ENCODE measurements at regions not wholly inside any gene's neighbourhood (a gene's known extent, or its start where the extent isn't known, plus 50 kb on each side); places are given as distances from the start of the nearest gene placed in this dataset.

GRCh38 chr3:148534089-148534988 lies 163.4 kb upstream of the AGTR1 start:
- WGBS (ENCODE audit: insufficient coverage, insufficient replicate concordance, low lambda C conversion rate, missing lambda C conversion rate), result 23% methylated on average over 5 of the region's 5 CpGs
- Histone ChIP-seq H3K9ac (ENCODE audit: control insufficient read depth, insufficient read depth, low read length) (no peak overlapping the region), H3K36me3 (ENCODE audit: control insufficient read depth in 2 of 2, insufficient read depth in 2 of 2, low read length in 1 of 2) (no peaks in the 10 kb centered on the region), H3K4me1 (ENCODE audit: control insufficient read depth, insufficient read depth, low read length) (no peaks in the 10 kb centered on the region), H3K9me3 (replicated peaks; ENCODE audit: control insufficient read depth, insufficient read depth, low read length) (no peaks in the 10 kb centered on the region), H3K4me2 (ENCODE audit: control insufficient read depth, insufficient read depth) (no peak overlapping the region), H4K20me1 (ENCODE audit: control insufficient read depth, insufficient read depth) (no peaks in the 10 kb centered on the region), H2AFZ (ENCODE audit: control insufficient read depth, low read depth, low read length) (no peak overlapping the region), H3K27ac (ENCODE audit: control insufficient read depth, insufficient read depth) (no peak overlapping the region), H3K27me3 (replicated peaks in 1 of 2; ENCODE audit: control insufficient read depth in 2 of 2, insufficient read depth in 2 of 2, low read length in 1 of 2) (no peaks in the 10 kb centered on the region), H3K79me2 (ENCODE audit: control insufficient read depth, insufficient read depth, low read length) (no peaks in the 10 kb centered on the region), H3K4me3 (no peak overlapping the region)
- ChIA-PET POLR2A (no interaction called here), CTCF (no interaction called here), SMC1A (ENCODE audit: uncharacterized antibody, unreplicated experiment) (no interaction called here), RAD21 (ENCODE audit: unreplicated experiment) (no interaction called here)
- intact Hi-C loops (cut with micrococcal nuclease; ENCODE audit: unreplicated experiment), result no loop called here
- no peak for FAIRE-seq
- no peak for ATAC-seq
- in situ Hi-C loops (cut with MboI), result no loop called here
- no TSS peak for BruUV-seq (replicated peaks)
- no peak for DNase-seq (ENCODE audit: low read depth, low spot score)
- TF ChIP-seq YY1 (IDR thresholded peaks at IDR 0.05; ENCODE audit: low read depth, low read length) (no peak), GABPA (IDR thresholded peaks at IDR 0.05; ENCODE audit: low read depth) (no peak), E2F8 (IDR thresholded peaks at IDR 0.05; ENCODE audit: low read depth, partially characterized antibody) (no peak), KDM1A (IDR thresholded peaks at IDR 0.05; ENCODE audit: borderline replicate concordance) (no peak), MYB (IDR thresholded peaks at IDR 0.05; ENCODE audit: borderline replicate concordance, low read depth, low read length) (no peak), TCF3 (IDR thresholded peaks at IDR 0.05; ENCODE audit: borderline replicate concordance, insufficient read depth, low read depth, low read length) (no peak), HCFC1 (IDR thresholded peaks at IDR 0.05; ENCODE audit: low read length) (no peak), ATF2 (IDR thresholded peaks at IDR 0.05; ENCODE audit: low read length) (no peak), JUND (IDR thresholded peaks at IDR 0.05; ENCODE audit: low read depth, low read length) (no peak)
- TF ChIP-seq, protein P1, sequence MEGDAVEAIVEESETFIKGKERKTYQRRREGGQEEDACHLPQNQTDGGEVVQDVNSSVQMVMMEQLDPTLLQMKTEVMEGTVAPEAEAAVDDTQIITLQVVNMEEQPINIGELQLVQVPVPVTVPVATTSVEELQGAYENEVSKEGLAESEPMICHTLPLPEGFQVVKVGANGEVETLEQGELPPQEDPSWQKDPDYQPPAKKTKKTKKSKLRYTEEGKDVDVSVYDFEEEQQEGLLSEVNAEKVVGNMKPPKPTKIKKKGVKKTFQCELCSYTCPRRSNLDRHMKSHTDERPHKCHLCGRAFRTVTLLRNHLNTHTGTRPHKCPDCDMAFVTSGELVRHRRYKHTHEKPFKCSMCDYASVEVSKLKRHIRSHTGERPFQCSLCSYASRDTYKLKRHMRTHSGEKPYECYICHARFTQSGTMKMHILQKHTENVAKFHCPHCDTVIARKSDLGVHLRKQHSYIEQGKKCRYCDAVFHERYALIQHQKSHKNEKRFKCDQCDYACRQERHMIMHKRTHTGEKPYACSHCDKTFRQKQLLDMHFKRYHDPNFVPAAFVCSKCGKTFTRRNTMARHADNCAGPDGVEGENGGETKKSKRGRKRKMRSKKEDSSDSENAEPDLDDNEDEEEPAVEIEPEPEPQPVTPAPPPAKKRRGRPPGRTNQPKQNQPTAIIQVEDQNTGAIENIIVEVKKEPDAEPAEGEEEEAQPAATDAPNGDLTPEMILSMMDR (IDR thresholded peaks at IDR 0.05 in 2 of 3, conservative IDR thresholded peaks at IDR 0.05 in 1 of 3; ENCODE audit: control insufficient read depth in 2 of 3, extremely low read depth in 1 of 3, insufficient read depth in 1 of 3, low read depth in 3 of 3, low read length in 3 of 3), result no peak
- TF ChIP-seq, protein P2, sequence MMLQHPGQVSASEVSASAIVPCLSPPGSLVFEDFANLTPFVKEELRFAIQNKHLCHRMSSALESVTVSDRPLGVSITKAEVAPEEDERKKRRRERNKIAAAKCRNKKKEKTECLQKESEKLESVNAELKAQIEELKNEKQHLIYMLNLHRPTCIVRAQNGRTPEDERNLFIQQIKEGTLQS (IDR thresholded peaks at IDR 0.05; ENCODE audit: borderline replicate concordance, extremely low read depth, low read depth, low read length), result no peak
- TF ChIP-seq, protein P3, sequence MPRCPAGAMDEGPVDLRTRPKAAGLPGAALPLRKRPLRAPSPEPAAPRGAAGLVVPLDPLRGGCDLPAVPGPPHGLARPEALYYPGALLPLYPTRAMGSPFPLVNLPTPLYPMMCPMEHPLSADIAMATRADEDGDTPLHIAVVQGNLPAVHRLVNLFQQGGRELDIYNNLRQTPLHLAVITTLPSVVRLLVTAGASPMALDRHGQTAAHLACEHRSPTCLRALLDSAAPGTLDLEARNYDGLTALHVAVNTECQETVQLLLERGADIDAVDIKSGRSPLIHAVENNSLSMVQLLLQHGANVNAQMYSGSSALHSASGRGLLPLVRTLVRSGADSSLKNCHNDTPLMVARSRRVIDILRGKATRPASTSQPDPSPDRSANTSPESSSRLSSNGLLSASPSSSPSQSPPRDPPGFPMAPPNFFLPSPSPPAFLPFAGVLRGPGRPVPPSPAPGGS (IDR thresholded peaks at IDR 0.05; ENCODE audit: borderline replicate concordance, insufficient read depth, low read depth, low read length, poor library complexity, severe bottlenecking), result no peak
- TF ChIP-seq, protein P4, sequence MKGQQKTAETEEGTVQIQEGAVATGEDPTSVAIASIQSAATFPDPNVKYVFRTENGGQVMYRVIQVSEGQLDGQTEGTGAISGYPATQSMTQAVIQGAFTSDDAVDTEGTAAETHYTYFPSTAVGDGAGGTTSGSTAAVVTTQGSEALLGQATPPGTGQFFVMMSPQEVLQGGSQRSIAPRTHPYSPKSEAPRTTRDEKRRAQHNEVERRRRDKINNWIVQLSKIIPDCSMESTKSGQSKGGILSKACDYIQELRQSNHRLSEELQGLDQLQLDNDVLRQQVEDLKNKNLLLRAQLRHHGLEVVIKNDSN (IDR thresholded peaks at IDR 0.05; ENCODE audit: borderline replicate concordance, extremely low read length, insufficient read depth, low read depth, low read length), result no peak
